ENCODE measurements at regions not wholly inside any gene's neighbourhood (a gene's known extent, or its start where the extent isn't known, plus 50 kb on each side); places are given as distances from the start of the nearest gene placed in this dataset.

DNA sequence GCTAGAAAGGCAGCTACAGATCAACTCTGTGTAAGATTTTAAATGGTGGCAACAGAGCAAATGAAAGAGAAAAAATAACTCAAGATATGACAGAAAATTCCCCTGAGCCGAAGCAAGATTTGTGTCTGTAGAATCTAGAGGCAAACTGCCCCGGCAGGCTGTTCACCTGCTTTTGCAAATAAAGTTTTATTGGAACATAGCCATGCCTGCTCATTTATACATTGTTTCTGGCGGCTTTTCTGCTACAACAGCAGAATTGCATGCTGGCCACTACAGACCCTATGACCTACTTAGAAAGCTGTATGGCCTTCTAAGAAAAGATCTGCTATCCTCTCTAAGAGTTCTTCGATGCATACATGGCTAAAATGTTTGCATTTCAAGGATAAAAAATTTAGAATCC lies 119.5 kb downstream of the SALL1 start:
- POLR2A ChIA-PET = no interaction called here
- CTCF ChIA-PET = no interaction called here
- H3K36me3 ChIP-seq (ENCODE audit: control insufficient read depth, insufficient read depth, low read length) = no peaks in the 10 kb centered on the region
- H3K27me3 ChIP-seq (ENCODE audit: control insufficient read depth, insufficient read depth, low read length) = no peaks in the 10 kb centered on the region
- DNase-seq (ENCODE audit: low read depth) = no peak
- TF ChIP-seq, protein P1, sequence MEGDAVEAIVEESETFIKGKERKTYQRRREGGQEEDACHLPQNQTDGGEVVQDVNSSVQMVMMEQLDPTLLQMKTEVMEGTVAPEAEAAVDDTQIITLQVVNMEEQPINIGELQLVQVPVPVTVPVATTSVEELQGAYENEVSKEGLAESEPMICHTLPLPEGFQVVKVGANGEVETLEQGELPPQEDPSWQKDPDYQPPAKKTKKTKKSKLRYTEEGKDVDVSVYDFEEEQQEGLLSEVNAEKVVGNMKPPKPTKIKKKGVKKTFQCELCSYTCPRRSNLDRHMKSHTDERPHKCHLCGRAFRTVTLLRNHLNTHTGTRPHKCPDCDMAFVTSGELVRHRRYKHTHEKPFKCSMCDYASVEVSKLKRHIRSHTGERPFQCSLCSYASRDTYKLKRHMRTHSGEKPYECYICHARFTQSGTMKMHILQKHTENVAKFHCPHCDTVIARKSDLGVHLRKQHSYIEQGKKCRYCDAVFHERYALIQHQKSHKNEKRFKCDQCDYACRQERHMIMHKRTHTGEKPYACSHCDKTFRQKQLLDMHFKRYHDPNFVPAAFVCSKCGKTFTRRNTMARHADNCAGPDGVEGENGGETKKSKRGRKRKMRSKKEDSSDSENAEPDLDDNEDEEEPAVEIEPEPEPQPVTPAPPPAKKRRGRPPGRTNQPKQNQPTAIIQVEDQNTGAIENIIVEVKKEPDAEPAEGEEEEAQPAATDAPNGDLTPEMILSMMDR (IDR thresholded peaks at IDR 0.05; ENCODE audit: insufficient read depth, low read depth, low read length) = no peak
- H3K4me3 ChIP-seq (ENCODE audit: low read depth, low read length) = no peak overlapping the region

DNA sequence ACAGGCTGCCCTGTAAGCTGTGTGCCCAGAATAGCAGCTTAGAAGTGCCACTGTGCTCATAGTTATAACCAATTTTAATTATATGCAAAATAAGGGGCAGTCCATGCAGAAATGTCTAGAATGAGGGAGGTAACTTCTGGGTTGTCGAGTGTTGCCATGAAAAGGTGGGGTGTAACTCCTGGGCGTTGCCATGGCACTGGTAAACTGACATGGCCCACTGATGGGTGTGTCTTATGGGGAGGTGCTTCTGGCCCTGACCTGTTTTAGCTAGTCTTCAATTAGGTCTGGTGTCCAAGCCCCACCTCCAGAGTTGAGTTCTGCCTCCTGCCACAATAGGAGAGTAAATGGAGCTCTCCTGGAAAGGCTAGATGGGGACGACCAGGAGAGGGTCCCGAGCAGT lies 120.6 kb downstream of the SALL1 start:
- H3K4me3 ChIP-seq (ENCODE audit: low read depth, low read length) = no peak overlapping the region
- ChIA-PET CTCF (no interaction called here), POLR2A (no interaction called here)

DNA sequence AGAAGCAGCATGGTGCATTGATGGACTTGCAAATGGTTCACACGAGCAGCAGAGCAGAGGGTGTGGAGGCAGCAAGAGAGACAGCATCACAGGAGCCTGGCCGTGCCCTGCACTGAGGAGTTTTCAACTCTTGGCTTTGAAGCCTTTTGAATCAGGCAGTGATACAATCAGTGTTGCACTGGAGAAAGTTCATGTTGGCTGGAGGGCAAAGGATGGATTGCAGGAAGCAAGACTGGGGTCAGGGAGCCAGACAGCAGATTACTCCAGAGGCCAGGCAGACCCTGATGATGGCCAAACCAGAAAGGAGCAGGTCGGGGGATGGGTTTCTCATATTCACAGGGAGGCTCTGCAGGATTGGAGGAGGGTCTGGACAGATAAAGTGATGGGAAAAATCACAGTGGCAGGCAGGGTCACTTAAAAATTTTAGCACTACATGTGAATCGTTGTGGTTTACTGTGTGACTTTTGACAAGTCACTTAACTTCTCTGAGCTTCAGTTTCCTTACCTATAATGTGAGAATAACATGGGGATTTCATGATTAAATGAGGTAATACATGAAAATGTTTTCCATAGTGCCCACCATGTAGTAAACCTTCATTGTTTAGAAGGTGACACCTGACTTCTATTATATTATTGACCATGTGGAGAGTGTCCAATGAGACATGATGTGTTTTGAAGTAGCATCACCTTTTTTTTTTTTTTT lies 125.3 kb downstream of the SALL1 start:
- ChIA-PET POLR2A (no interaction called here), CTCF (no interaction called here)
- no peak overlapping the region for H3K4me3 ChIP-seq (ENCODE audit: low read depth, low read length)
- no peaks in the 10 kb centered on the region for H3K27me3 ChIP-seq (ENCODE audit: control insufficient read depth, insufficient read depth, low read length)
- no peaks in the 10 kb centered on the region for H3K36me3 ChIP-seq (ENCODE audit: control insufficient read depth, insufficient read depth, low read length)
- no peak for DNase-seq (ENCODE audit: low read depth)
- TF ChIP-seq, protein P1 (IDR thresholded peaks at IDR 0.05; ENCODE audit: insufficient read depth, low read depth, low read length) = no peak

More for the DNA sequence above, 120.6 kb downstream of the SALL1 start:
- H3K27me3 ChIP-seq (ENCODE audit: control insufficient read depth, insufficient read depth, low read length) = no peaks in the 10 kb centered on the region
- no peaks in the 10 kb centered on the region for H3K36me3 ChIP-seq (ENCODE audit: control insufficient read depth, insufficient read depth, low read length)
- DNase-seq (ENCODE audit: low read depth) = no peak
- TF ChIP-seq, protein P1 (IDR thresholded peaks at IDR 0.05; ENCODE audit: insufficient read depth, low read depth, low read length) = no peak

GRCh38 chr16:51024703-51025102 lies 126.4 kb downstream of the SALL1 start:
- CTCF ChIA-PET = no interaction called here
- no peaks in the 10 kb centered on the region for H3K36me3 ChIP-seq (ENCODE audit: control insufficient read depth, insufficient read depth, low read length)
- no peak for DNase-seq (ENCODE audit: low read depth)
- H3K27me3 ChIP-seq (ENCODE audit: control insufficient read depth, insufficient read depth, low read length) = no peaks in the 10 kb centered on the region
- TF ChIP-seq, protein P1 (IDR thresholded peaks at IDR 0.05; ENCODE audit: insufficient read depth, low read depth, low read length) = no peak
- no peak overlapping the region for H3K4me3 ChIP-seq (ENCODE audit: low read depth, low read length)
- POLR2A ChIA-PET = no interaction called here

GRCh38 chr16:51022955-51023354 lies 128.1 kb downstream of the SALL1 start:
- no peaks in the 10 kb centered on the region for H3K27me3 ChIP-seq (ENCODE audit: control insufficient read depth, insufficient read depth, low read length)
- TF ChIP-seq, protein P1 (IDR thresholded peaks at IDR 0.05; ENCODE audit: insufficient read depth, low read depth, low read length) = no peak
- ChIA-PET POLR2A (no interaction called here), CTCF (no interaction called here)
- H3K36me3 ChIP-seq (ENCODE audit: control insufficient read depth, insufficient read depth, low read length) = no peaks in the 10 kb centered on the region
- DNase-seq (ENCODE audit: low read depth) = no peak
- no peak overlapping the region for H3K4me3 ChIP-seq (ENCODE audit: low read depth, low read length)
